Bronchial epithelial cell (primary cell): ENCODE measurements at regions not wholly inside any gene's neighbourhood (a gene's known extent, or its start where the extent isn't known, plus 50 kb on each side); places are given as distances from the start of the nearest gene placed in this dataset.

Experiments used
- DNase-seq: peaks from one replicate; pipeline ENCODE4 v3.0.0-alpha.2; 2010; ENCODE audit warnings: low read depth
- FAIRE-seq: peaks from 2 replicates; lab custom pipeline; 2011; peaks lifted over from hg19 to GRCh38; lab: Jason Lieb, UNC
- H3K27me3 ChIP-seq: 2 replicates; pipeline ENCODE4 v1.5.1; 2011; ENCODE audit warnings: low read length; ENCODE audit not compliant: control insufficient read depth, insufficient read depth
- H3K36me3 ChIP-seq: 2 replicates; pipeline ENCODE4 v1.5.1; 2011; ENCODE audit warnings: low read length; ENCODE audit not compliant: control insufficient read depth, insufficient read depth
- H3K4me3 ChIP-seq: 2 replicates; pipeline ENCODE4 v1.5.1; 2011; ENCODE audit warnings: mild to moderate bottlenecking, low read depth, low read length, control low read depth
- CTCF ChIP-seq: IDR thresholded peaks from 2 replicates; pipeline ENCODE4 v1.5.1; 2011; ENCODE audit warnings: mild to moderate bottlenecking, moderate library complexity, low read length, control low read depth, inconsistent platforms; ENCODE audit not compliant: insufficient read depth, severe bottlenecking

- TF ChIP-seq CTCF: no peak
- Histone ChIP-seq H3K36me3 (peaks cover 2% of the 10 kb centered on the region), H3K27me3 (no peaks in the 10 kb centered on the region), H3K4me3 (no peak overlapping the region)
- DNase-seq: no peak
- FAIRE-seq: no peak
Observed at GRCh38 chr14:71652368-71652767, 279.9 kb upstream of the RGS6 start.

GRCh38 chr14:71654810-71655209 lies 277.4 kb upstream of the RGS6 start:
- FAIRE-seq: no peak
- TF ChIP-seq CTCF: no peak
- Histone ChIP-seq H3K36me3 (peaks cover 2% of the 10 kb centered on the region), H3K4me3 (no peak overlapping the region), H3K27me3 (no peaks in the 10 kb centered on the region)
- DNase-seq: peak; percentile 83

- H3K27me3 ChIP-seq: no peaks in the 10 kb centered on the region
- no peak for TF ChIP-seq CTCF
- H3K36me3 ChIP-seq: peaks cover 8% of the 10 kb centered on the region
- no peak overlapping the region for H3K4me3 ChIP-seq
- FAIRE-seq: no peak
- no peak for DNase-seq
Observed at GRCh38 chr14:71658261-71658860, 273.9 kb upstream of the RGS6 start.

GRCh38 chr14:71659159-71659558 lies 273.1 kb upstream of the RGS6 start:
- DNase-seq (peak; percentile 48), FAIRE-seq (no peak)
- no peak for TF ChIP-seq CTCF
- no peaks in the 10 kb centered on the region for H3K27me3 ChIP-seq
- peaks cover 8% of the 10 kb centered on the region for H3K36me3 ChIP-seq
- no peak overlapping the region for H3K4me3 ChIP-seq

GRCh38 chr14:71661441-71661840 lies 270.8 kb upstream of the RGS6 start:
- no peak for TF ChIP-seq CTCF
- FAIRE-seq: no peak
- Histone ChIP-seq H3K27me3 (no peaks in the 10 kb centered on the region), H3K36me3 (peaks cover 8% of the 10 kb centered on the region), H3K4me3 (no peak overlapping the region)
- DNase-seq: no peak

GRCh38 chr14:71662291-71662790 lies 269.9 kb upstream of the RGS6 start:
- Histone ChIP-seq H3K4me3 (no peak overlapping the region), H3K27me3 (no peaks in the 10 kb centered on the region), H3K36me3 (peaks cover 8% of the 10 kb centered on the region)
- DNase-seq: no peak
- FAIRE-seq: no peak
- no peak for TF ChIP-seq CTCF
